Large intestine (tissue), 3 donors: ENCODE measurements at regions not wholly inside any gene's neighbourhood (a gene's known extent, or its start where the extent isn't known, plus 50 kb on each side); places are given as distances from the start of the nearest gene placed in this dataset.

Experiments
- DNase-seq, 2 donors: peaks; one replicate each; pipeline versions ENCODE4 v3.0.0 to v3.0.0-alpha.2; 2013
- H3K27ac ChIP-seq: one replicate; pipeline ENCODE4 v1.5.1; 2013; ENCODE audit warnings: low read length
- H3K27me3 ChIP-seq: 2 replicates; pipeline ENCODE4 v1.6.1; 2013; ENCODE audit warnings: low read length; ENCODE audit not compliant: control insufficient read depth, insufficient read depth
- H3K36me3 ChIP-seq: 2 replicates; pipeline ENCODE4 v1.6.1; 2013; ENCODE audit warnings: low read length; ENCODE audit not compliant: control insufficient read depth, insufficient read depth
- H3K4me1 ChIP-seq: one replicate; pipeline ENCODE4 v1.6.1; 2013; ENCODE audit warnings: low read length; ENCODE audit not compliant: control insufficient read depth, insufficient read depth
- H3K4me3 ChIP-seq: one replicate; pipeline ENCODE4 v1.5.1; 2013; ENCODE audit warnings: low read length
- H3K9me3 ChIP-seq: one replicate; pipeline ENCODE4 v1.6.1; 2013; ENCODE audit warnings: mild to moderate bottlenecking, low read depth, low read length, moderate library complexity; ENCODE audit not compliant: control insufficient read depth
- WGBS: methylation state at CpG from one replicate; pipeline ENCODE4 v1.1.5; 2013; ENCODE audit warnings: low lambda C conversion rate; ENCODE audit not compliant: insufficient coverage; 5-methylcytosine and 5-hydroxymethylcytosine counted together

- no peak overlapping the region for H3K4me3 ChIP-seq
- DNase-seq = no peak
- H3K27me3 ChIP-seq = no peaks in the 10 kb centered on the region
- 83% methylated on average over 1 of the region's 2 CpGs for WGBS
- H3K4me1 ChIP-seq = no peaks in the 10 kb centered on the region
- H3K9me3 ChIP-seq = no peaks in the 10 kb centered on the region
- no peaks in the 10 kb centered on the region for H3K36me3 ChIP-seq
- H3K27ac ChIP-seq = no peak overlapping the region
Observed at GRCh38 chr7:13189668-13190067, 502.2 kb downstream of the ARL4A start.

- Histone ChIP-seq H3K27me3 (no peaks in the 10 kb centered on the region), H3K4me3 (no peak overlapping the region), H3K27ac (no peak overlapping the region), H3K9me3 (no peaks in the 10 kb centered on the region), H3K4me1 (no peaks in the 10 kb centered on the region), H3K36me3 (no peaks in the 10 kb centered on the region)
- WGBS = 75% methylated on average over 2 of the region's 2 CpGs
- DNase-seq = no peak
Observed at GRCh38 chr7:13197501-13197900, 510.1 kb downstream of the ARL4A start.

DNA sequence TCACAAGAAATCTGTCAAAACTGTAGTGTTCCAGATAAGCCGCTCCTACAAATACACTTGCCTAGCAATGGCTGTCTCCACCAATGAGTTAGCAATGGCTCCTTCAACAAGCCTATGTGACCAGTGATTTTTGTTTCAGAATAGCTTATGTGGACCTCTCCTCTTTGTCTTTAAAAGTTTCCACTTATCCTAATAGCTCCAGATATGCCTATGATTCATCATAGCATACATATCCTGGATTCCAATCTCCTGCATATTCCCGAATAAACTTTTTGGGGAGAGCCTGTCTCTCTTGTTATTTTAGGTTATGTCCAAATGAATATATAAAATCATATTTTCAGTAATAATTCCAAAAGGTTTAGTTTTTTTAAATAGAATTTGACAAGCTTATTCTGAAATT is 510.6 kb downstream of the ARL4A start:
- no peaks in the 10 kb centered on the region for H3K4me1 ChIP-seq
- DNase-seq = no peak
- no peaks in the 10 kb centered on the region for H3K9me3 ChIP-seq
- H3K27ac ChIP-seq = no peak overlapping the region
- WGBS = 100% methylated on average over 1 of the region's 2 CpGs
- H3K36me3 ChIP-seq = no peaks in the 10 kb centered on the region
- H3K27me3 ChIP-seq = no peaks in the 10 kb centered on the region
- no peak overlapping the region for H3K4me3 ChIP-seq

DNA sequence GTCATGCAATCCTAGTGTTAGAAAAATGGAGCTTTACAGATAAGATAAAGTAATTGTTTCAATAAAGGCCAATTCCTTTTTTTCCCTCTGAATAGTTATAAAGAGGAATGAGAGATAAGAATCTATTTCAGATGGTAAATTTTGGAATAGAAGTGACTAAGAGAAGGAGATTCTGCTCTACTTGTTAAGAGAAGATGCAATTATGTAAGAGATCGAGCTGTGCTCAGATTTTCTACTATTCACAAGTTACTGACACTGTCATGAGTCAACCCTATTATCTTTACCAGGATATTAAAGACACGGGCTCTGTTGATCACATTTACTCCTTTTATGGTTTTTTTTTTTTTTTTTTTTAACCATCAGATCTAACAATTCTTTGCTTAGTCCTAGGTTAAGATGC is 511.3 kb downstream of the ARL4A start:
- H3K4me1 ChIP-seq = no peaks in the 10 kb centered on the region
- 40% methylated on average over 1 of the region's 2 CpGs for WGBS
- H3K27me3 ChIP-seq = no peaks in the 10 kb centered on the region
- no peak overlapping the region for H3K27ac ChIP-seq
- no peak for DNase-seq
- H3K9me3 ChIP-seq = no peaks in the 10 kb centered on the region
- H3K4me3 ChIP-seq = no peak overlapping the region
- no peaks in the 10 kb centered on the region for H3K36me3 ChIP-seq

GRCh38 chr7:13201628-13202027 is 514.2 kb downstream of the ARL4A start:
- H3K27me3 ChIP-seq = no peaks in the 10 kb centered on the region
- H3K4me3 ChIP-seq = no peak overlapping the region
- H3K36me3 ChIP-seq = no peaks in the 10 kb centered on the region
- H3K4me1 ChIP-seq = no peaks in the 10 kb centered on the region
- H3K9me3 ChIP-seq = no peaks in the 10 kb centered on the region
- no peak overlapping the region for H3K27ac ChIP-seq
- WGBS = no CpG with 5 or more reads among the region's 1 CpG
- DNase-seq = no peak

DNA sequence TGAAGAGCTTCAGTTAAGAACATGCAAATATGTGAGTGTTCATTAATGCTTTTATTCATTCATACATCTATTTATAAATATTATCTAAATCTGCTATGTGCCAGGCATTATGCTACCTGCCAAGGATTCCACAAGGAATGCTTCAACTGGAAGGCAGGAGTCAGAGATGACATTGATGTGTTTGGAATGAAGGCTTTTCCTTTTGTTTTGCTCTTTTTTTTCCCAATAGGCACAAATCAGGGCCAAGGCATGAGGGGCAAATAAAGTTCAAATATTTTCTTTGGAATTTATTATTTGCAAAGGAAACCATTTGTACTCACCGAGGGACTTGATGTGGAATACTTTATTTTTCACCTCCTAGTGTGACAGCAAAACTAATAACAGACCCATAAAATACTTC is 530.3 kb downstream of the ARL4A start:
- Histone ChIP-seq H3K27ac (no peak overlapping the region), H3K36me3 (no peaks in the 10 kb centered on the region), H3K27me3 (no peaks in the 10 kb centered on the region), H3K9me3 (no peaks in the 10 kb centered on the region), H3K4me3 (no peak overlapping the region), H3K4me1 (no peaks in the 10 kb centered on the region)
- WGBS = 14% methylated on average over 1 of the region's 1 CpG
- DNase-seq = no peak

GRCh38 chr7:13225068-13225467 is 537.6 kb downstream of the ARL4A start:
- no CpG with 5 or more reads among the region's 1 CpG for WGBS
- H3K4me3 ChIP-seq = no peak overlapping the region
- no peaks in the 10 kb centered on the region for H3K4me1 ChIP-seq
- H3K27me3 ChIP-seq = no peaks in the 10 kb centered on the region
- DNase-seq = no peak
- H3K9me3 ChIP-seq = no peaks in the 10 kb centered on the region
- no peak overlapping the region for H3K27ac ChIP-seq
- no peaks in the 10 kb centered on the region for H3K36me3 ChIP-seq

DNA sequence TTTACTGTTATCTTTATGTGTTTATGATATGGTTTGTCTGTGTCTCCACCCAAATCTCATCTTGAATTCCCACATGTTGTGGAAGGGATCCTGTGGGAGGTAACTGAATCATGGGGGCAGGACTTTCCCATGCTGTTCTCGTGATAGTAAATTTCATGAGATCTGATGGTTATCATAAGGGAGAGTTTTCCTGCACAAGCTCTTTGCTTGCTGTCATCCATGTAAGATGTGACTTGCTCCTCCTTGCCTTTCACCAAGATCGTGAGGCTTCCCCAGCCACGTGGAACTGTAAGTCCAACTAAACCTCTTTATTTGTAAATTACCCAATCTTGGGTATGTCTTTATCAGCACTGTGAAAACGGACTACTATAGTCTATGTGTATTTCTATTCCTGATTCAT is 539.0 kb downstream of the ARL4A start:
- WGBS = 100% methylated on average over 1 of the region's 4 CpGs
- no peak for DNase-seq
- no peaks in the 10 kb centered on the region for H3K9me3 ChIP-seq

GRCh38 chr7:13231216-13231615 is 543.8 kb downstream of the ARL4A start:
- no peaks in the 10 kb centered on the region for H3K36me3 ChIP-seq
- no peaks in the 10 kb centered on the region for H3K9me3 ChIP-seq
- no peak overlapping the region for H3K4me3 ChIP-seq
- DNase-seq = no peak
- no CpG with 5 or more reads among the region's 4 CpGs for WGBS
- no peaks in the 10 kb centered on the region for H3K4me1 ChIP-seq
- no peak overlapping the region for H3K27ac ChIP-seq
- H3K27me3 ChIP-seq = no peaks in the 10 kb centered on the region

More for the DNA sequence above, 539.0 kb downstream of the ARL4A start:
- H3K36me3 ChIP-seq = no peaks in the 10 kb centered on the region
- no peak overlapping the region for H3K4me3 ChIP-seq
- H3K4me1 ChIP-seq = no peaks in the 10 kb centered on the region
- H3K27me3 ChIP-seq = no peaks in the 10 kb centered on the region
- no peak overlapping the region for H3K27ac ChIP-seq

DNA sequence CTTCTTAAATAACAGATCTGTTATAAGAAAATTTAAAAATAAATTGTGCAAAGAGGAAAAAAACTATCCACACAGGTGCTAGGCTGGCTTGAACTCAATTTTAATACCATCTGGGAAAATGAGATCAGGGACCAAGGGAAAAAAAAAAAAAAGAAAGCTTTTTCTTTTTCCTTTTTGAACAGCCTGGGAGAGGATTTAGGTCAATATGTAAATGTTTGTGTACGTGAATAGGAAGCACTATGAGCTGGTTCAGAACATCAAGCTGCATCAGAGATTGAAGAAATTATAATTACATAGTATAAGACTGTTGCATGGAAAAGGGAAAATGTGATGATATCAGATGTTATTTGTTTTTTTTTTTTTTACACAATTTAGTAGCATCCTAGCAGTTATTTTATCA is 548.0 kb downstream of the ARL4A start:
- Histone ChIP-seq H3K27me3 (no peaks in the 10 kb centered on the region), H3K4me3 (no peak overlapping the region), H3K4me1 (no peaks in the 10 kb centered on the region), H3K27ac (no peak overlapping the region), H3K36me3 (no peaks in the 10 kb centered on the region), H3K9me3 (no peaks in the 10 kb centered on the region)
- no peak for DNase-seq
- 80% methylated on average over 1 of the region's 1 CpG for WGBS

DNA sequence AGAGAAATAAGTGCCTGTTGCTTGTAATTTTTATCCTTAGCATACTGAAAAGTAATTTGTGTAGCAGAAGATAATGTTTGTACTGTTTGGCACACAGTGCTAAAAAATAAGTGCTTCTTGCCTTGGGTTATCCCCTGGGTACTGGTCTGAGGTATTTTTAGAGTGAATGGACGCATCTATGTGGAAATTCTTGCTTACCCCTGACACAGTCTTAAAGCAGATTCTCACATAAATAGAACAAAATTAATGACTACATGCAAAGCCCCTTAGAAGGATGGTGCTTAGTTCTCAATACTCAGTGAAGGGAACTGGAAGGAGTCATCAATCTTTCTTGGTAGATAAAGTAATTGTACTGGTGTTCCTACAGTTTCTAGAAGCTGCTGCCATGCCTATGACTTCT is 548.6 kb downstream of the ARL4A start:
- H3K36me3 ChIP-seq = no peaks in the 10 kb centered on the region
- no peaks in the 10 kb centered on the region for H3K27me3 ChIP-seq
- H3K27ac ChIP-seq = no peak overlapping the region
- DNase-seq = no peak
- no CpG with 5 or more reads among the region's 1 CpG for WGBS
- no peaks in the 10 kb centered on the region for H3K9me3 ChIP-seq
- H3K4me1 ChIP-seq = no peaks in the 10 kb centered on the region
- no peak overlapping the region for H3K4me3 ChIP-seq
